NCI-H524 treated with DMSO at 0.1 percent for 48 hours (cell line): ENCODE measurements at regions not wholly inside any gene's neighbourhood (a gene's known extent, or its start where the extent isn't known, plus 50 kb on each side); places are given as distances from the start of the nearest gene placed in this dataset.
"Not testable (repeated sequence)": the region's sequence is repeated elsewhere in the genome, so short reads cannot be mapped to it uniquely, and the experiment has no call there.

Source experiments
- DNase-seq: peaks from one replicate; lab custom pipeline; 2025; lab: John Stamatoyannopoulos, UW

- DNase-seq = no peak
Measured at GRCh38 chr4:92234393-92235176, 69.2 kb upstream of the GRID2 start.

- DNase-seq = peak; percentile 3
Measured at GRCh38 chr4:92235731-92236130, 68.0 kb upstream of the GRID2 start.

- no peak for DNase-seq
Measured at GRCh38 chr4:92236877-92237276, 66.9 kb upstream of the GRID2 start.

- no peak for DNase-seq
Measured at GRCh38 chr4:92237559-92237958, 66.2 kb upstream of the GRID2 start.

GRCh38 chr4:92241094-92241493 is 62.7 kb upstream of the GRID2 start:
- no peak for DNase-seq

GRCh38 chr4:92246384-92246783 is 57.4 kb upstream of the GRID2 start:
- DNase-seq = no peak

GRCh38 chr4:92249541-92249940 is 54.2 kb upstream of the GRID2 start:
- DNase-seq = no peak

GRCh38 chr4:92251711-92252110 is 52.1 kb upstream of the GRID2 start:
- no peak for DNase-seq

GRCh38 chr4:92252358-92252757 is 51.4 kb upstream of the GRID2 start:
- not testable (repeated sequence) for DNase-seq

GRCh38 chr4:92252846-92253245 is 50.9 kb upstream of the GRID2 start:
- DNase-seq = no peak

- no peak for DNase-seq
Measured at GRCh38 chr4:92253550-92253949, 50.2 kb upstream of the GRID2 start.
